ENCODE measurements at regions not wholly inside any gene's neighbourhood (a gene's known extent, or its start where the extent isn't known, plus 50 kb on each side); places are given as distances from the start of the nearest gene placed in this dataset.

- intact Hi-C loops (cut with micrococcal nuclease), result no loop called here
These were observed 829.6 kb downstream of the CDY2B start for GRCh38 chrY:17050374-17050773.

DNA sequence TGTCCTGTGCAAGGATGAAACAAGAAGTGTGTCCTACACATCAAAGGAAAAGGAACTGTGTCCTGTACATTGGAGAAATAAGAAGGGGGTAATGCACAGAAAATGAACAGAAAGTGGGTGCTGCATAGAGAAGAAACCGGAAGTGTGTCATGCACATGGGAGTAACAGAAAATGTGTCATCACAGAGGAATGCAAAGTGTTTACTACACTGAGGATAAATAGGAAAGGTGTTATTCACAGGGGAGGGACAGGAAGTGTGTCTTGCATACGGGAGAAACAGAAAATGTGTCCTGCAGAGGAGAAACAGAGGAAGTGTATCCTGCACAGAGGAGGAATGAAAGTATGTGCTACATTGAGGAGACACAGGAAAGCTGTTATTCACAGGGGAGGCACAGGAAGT, 834.9 kb downstream of the CDY2B start:
- intact Hi-C loops (cut with micrococcal nuclease), result no loop called here
- TF ChIP-seq, protein P1, sequence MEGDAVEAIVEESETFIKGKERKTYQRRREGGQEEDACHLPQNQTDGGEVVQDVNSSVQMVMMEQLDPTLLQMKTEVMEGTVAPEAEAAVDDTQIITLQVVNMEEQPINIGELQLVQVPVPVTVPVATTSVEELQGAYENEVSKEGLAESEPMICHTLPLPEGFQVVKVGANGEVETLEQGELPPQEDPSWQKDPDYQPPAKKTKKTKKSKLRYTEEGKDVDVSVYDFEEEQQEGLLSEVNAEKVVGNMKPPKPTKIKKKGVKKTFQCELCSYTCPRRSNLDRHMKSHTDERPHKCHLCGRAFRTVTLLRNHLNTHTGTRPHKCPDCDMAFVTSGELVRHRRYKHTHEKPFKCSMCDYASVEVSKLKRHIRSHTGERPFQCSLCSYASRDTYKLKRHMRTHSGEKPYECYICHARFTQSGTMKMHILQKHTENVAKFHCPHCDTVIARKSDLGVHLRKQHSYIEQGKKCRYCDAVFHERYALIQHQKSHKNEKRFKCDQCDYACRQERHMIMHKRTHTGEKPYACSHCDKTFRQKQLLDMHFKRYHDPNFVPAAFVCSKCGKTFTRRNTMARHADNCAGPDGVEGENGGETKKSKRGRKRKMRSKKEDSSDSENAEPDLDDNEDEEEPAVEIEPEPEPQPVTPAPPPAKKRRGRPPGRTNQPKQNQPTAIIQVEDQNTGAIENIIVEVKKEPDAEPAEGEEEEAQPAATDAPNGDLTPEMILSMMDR (IDR thresholded peaks at IDR 0.05), result no peak

More at GRCh38 chrY:17050374-17050773, 829.6 kb downstream of the CDY2B start:
- TF ChIP-seq, protein P1 (IDR thresholded peaks at IDR 0.05), result no peak
- POLR2A ChIA-PET, result no interaction called here
- no peak for DNase-seq
- no peaks in the 10 kb centered on the region for H3K27me3 Mint-ChIP-seq
- no peak overlapping the region for H3K27ac Mint-ChIP-seq
- H3K36me3 Mint-ChIP-seq (ENCODE audit: low read depth), result no peaks in the 10 kb centered on the region
- no peak for ATAC-seq (ENCODE audit: low read depth)
- no peak overlapping the region for H3K4me3 Mint-ChIP-seq
- CTCF ChIA-PET, result no interaction called here
- no peaks in the 10 kb centered on the region for H3K9me3 Mint-ChIP-seq
- H3K4me1 Mint-ChIP-seq, result no peaks in the 10 kb centered on the region

DNA sequence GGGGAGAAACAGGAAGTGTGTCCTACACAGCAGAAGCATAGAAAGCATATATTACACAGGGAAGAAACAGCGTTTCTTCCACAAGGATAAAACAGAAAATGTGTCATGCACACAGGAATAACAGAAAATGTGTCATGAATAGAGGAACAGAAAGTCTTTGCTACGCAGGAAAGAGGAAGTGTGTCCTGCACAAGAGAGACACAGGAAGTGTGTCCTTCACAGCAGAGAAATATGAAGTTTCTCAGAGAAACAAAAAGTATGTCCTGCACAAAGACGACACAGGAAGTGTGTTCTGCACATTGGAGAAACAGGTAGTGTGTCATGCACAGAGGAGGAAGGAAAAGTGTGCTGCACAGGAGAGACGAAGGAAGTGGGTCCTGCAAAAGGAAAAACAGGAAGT, 835.3 kb downstream of the CDY2B start:
- CTCF ChIA-PET, result no interaction called here
- POLR2A ChIA-PET, result no interaction called here
- TF ChIP-seq, protein P1 (IDR thresholded peaks at IDR 0.05), result no peak
- no peak overlapping the region for H3K27ac Mint-ChIP-seq
- DNase-seq (no peak), ATAC-seq (ENCODE audit: low read depth) (no peak)
- H3K27me3 Mint-ChIP-seq, result no peaks in the 10 kb centered on the region
- H3K4me1 Mint-ChIP-seq, result peaks cover 3% of the 10 kb centered on the region
- H3K9me3 Mint-ChIP-seq, result peaks cover 6% of the 10 kb centered on the region
- no peak overlapping the region for H3K4me3 Mint-ChIP-seq
- intact Hi-C loops (cut with micrococcal nuclease), result no loop called here
- H3K36me3 Mint-ChIP-seq (ENCODE audit: low read depth), result no peaks in the 10 kb centered on the region

More for the DNA sequence above, 834.9 kb downstream of the CDY2B start:
- no peak overlapping the region for H3K4me3 Mint-ChIP-seq
- ChIA-PET CTCF (no interaction called here), POLR2A (no interaction called here)
- ATAC-seq (ENCODE audit: low read depth) (no peak), DNase-seq (no peak)
- H3K4me1 Mint-ChIP-seq, result peaks cover 3% of the 10 kb centered on the region
- H3K9me3 Mint-ChIP-seq, result peaks cover 6% of the 10 kb centered on the region
- H3K36me3 Mint-ChIP-seq (ENCODE audit: low read depth), result no peaks in the 10 kb centered on the region
- no peaks in the 10 kb centered on the region for H3K27me3 Mint-ChIP-seq
- H3K27ac Mint-ChIP-seq, result no peak overlapping the region

GRCh38 chrY:17044272-17044671, 835.7 kb downstream of the CDY2B start:
- DNase-seq, result no peak
- Mint-ChIP-seq H3K27me3 (no peaks in the 10 kb centered on the region), H3K4me1 (peaks cover 3% of the 10 kb centered on the region), H3K36me3 (ENCODE audit: low read depth) (no peaks in the 10 kb centered on the region), H3K9me3 (peaks cover 6% of the 10 kb centered on the region), H3K4me3 (no peak overlapping the region), H3K27ac (no peak overlapping the region)
- intact Hi-C loops (cut with micrococcal nuclease), result no loop called here
- ATAC-seq (ENCODE audit: low read depth), result no peak
- TF ChIP-seq, protein P1 (IDR thresholded peaks at IDR 0.05), result no peak
- POLR2A ChIA-PET, result no interaction called here
- CTCF ChIA-PET, result no interaction called here

GRCh38 chrY:17038439-17038838, 841.6 kb downstream of the CDY2B start:
- ATAC-seq (ENCODE audit: low read depth) (no peak), DNase-seq (no peak)
- Mint-ChIP-seq H3K9me3 (peaks cover 6% of the 10 kb centered on the region), H3K36me3 (ENCODE audit: low read depth) (no peaks in the 10 kb centered on the region), H3K4me3 (no peak overlapping the region), H3K27ac (no peak overlapping the region), H3K4me1 (peaks cover 3% of the 10 kb centered on the region), H3K27me3 (no peaks in the 10 kb centered on the region)
- ChIA-PET POLR2A (no interaction called here), CTCF (no interaction called here)
- intact Hi-C loops (cut with micrococcal nuclease), result no loop called here
- TF ChIP-seq, protein P1 (IDR thresholded peaks at IDR 0.05), result no peak
